ENCODE measurements at regions not wholly inside any gene's neighbourhood (a gene's known extent, or its start where the extent isn't known, plus 50 kb on each side); places are given as distances from the start of the nearest gene placed in this dataset.

GRCh38 chr13:67505376-67505775 lies 275.2 kb upstream of the PCDH9 start:
- Histone ChIP-seq H3K4me2 (ENCODE audit: low read depth, low read length, poor library complexity, severe bottlenecking) (no peak overlapping the region), H3K27me3 (ENCODE audit: low read length) (no peaks in the 10 kb centered on the region), H3K9ac (ENCODE audit: low read length) (no peak overlapping the region), H3K79me2 (ENCODE audit: insufficient read depth, low read length) (no peaks in the 10 kb centered on the region), H3K36me3 (ENCODE audit: low read length) (no peaks in the 10 kb centered on the region), H3K9me2 (replicated peaks; ENCODE audit: insufficient read depth, low read length) (no peaks in the 10 kb centered on the region), H3F3A (ENCODE audit: insufficient read depth) (no peaks in the 10 kb centered on the region), H3K27ac (ENCODE audit: low read depth, low read length) (no peak overlapping the region), H3K4me3 (ENCODE audit: insufficient read depth, low read length, poor library complexity, severe bottlenecking) (no peak overlapping the region), H2AFZ (ENCODE audit: low read depth, low read length, severe bottlenecking) (no peak overlapping the region), H4K20me1 (ENCODE audit: low read depth, low read length) (no peaks in the 10 kb centered on the region), H3K9me3 (ENCODE audit: insufficient read depth, low read length) (no peaks in the 10 kb centered on the region)
- TF ChIP-seq, protein P1, sequence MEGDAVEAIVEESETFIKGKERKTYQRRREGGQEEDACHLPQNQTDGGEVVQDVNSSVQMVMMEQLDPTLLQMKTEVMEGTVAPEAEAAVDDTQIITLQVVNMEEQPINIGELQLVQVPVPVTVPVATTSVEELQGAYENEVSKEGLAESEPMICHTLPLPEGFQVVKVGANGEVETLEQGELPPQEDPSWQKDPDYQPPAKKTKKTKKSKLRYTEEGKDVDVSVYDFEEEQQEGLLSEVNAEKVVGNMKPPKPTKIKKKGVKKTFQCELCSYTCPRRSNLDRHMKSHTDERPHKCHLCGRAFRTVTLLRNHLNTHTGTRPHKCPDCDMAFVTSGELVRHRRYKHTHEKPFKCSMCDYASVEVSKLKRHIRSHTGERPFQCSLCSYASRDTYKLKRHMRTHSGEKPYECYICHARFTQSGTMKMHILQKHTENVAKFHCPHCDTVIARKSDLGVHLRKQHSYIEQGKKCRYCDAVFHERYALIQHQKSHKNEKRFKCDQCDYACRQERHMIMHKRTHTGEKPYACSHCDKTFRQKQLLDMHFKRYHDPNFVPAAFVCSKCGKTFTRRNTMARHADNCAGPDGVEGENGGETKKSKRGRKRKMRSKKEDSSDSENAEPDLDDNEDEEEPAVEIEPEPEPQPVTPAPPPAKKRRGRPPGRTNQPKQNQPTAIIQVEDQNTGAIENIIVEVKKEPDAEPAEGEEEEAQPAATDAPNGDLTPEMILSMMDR (IDR thresholded peaks at IDR 0.05; ENCODE audit: insufficient read depth, low read length, poor library complexity, severe bottlenecking), result no peak
- no peak for TF ChIP-seq EZH2phosphoT487 (conservative IDR thresholded peaks at IDR 0.05; ENCODE audit: low read length)

DNA sequence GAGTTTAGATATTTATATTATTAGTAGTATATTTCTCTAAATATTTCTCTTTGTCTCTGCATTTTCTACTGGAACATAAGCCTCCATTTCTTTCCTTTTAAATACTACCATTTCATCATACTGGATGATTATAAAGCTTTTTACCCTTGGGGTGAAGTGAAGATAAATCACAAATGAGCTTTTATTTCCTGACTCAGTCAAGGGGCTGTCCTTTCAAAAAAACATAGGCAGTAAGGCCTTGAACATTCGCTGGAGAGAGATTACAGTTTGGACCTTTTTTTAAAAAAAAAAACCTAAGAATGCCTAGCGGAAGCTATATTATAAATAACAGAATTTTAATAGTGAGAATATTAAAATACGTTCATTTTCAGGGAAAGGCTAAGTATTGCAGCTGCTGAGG lies 268.8 kb upstream of the PCDH9 start:
- Histone ChIP-seq H3K27me3 (ENCODE audit: low read length) (no peaks in the 10 kb centered on the region), H3K79me2 (ENCODE audit: insufficient read depth, low read length) (no peaks in the 10 kb centered on the region), H3K36me3 (ENCODE audit: low read length) (no peaks in the 10 kb centered on the region), H3K9ac (ENCODE audit: low read length) (no peak overlapping the region), H3K9me3 (ENCODE audit: insufficient read depth, low read length) (no peaks in the 10 kb centered on the region), H3K27ac (ENCODE audit: low read depth, low read length) (no peak overlapping the region), H2AFZ (ENCODE audit: low read depth, low read length, severe bottlenecking) (no peak overlapping the region), H3K4me2 (ENCODE audit: low read depth, low read length, poor library complexity, severe bottlenecking) (no peak overlapping the region), H3K4me3 (ENCODE audit: insufficient read depth, low read length, poor library complexity, severe bottlenecking) (no peak overlapping the region), H4K20me1 (ENCODE audit: low read depth, low read length) (no peaks in the 10 kb centered on the region), H3F3A (ENCODE audit: insufficient read depth) (no peaks in the 10 kb centered on the region), H3K9me2 (replicated peaks; ENCODE audit: insufficient read depth, low read length) (no peaks in the 10 kb centered on the region)
- no peak for TF ChIP-seq EZH2phosphoT487 (conservative IDR thresholded peaks at IDR 0.05; ENCODE audit: low read length)
- TF ChIP-seq, protein P1 (IDR thresholded peaks at IDR 0.05; ENCODE audit: insufficient read depth, low read length, poor library complexity, severe bottlenecking), result no peak

DNA sequence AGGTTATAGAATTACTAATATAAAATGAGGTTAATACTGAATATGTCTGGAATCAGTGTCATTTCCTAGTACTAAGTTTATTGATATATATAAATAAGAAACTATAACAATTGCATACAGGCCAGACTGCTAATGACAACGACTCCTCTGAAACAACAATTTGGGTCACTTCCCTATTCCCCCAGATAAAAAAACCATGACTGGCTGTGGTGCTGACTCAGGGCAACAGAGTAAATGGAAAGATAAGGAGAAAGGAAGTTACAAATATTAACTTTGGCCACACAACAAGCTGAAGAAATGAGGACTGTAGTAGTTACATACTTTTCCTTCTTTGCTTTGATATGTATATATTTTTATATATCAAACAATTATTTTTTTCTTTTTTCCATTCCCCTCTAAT lies 263.7 kb upstream of the PCDH9 start:
- Histone ChIP-seq H3K27me3 (ENCODE audit: low read length) (no peaks in the 10 kb centered on the region), H3K27ac (ENCODE audit: low read depth, low read length) (no peak overlapping the region), H4K20me1 (ENCODE audit: low read depth, low read length) (no peaks in the 10 kb centered on the region), H3K9ac (ENCODE audit: low read length) (no peak overlapping the region), H3K9me2 (replicated peaks; ENCODE audit: insufficient read depth, low read length) (no peaks in the 10 kb centered on the region), H2AFZ (ENCODE audit: low read depth, low read length, severe bottlenecking) (peak overlapping the region; percentile 54), H3K9me3 (ENCODE audit: insufficient read depth, low read length) (no peaks in the 10 kb centered on the region), H3K79me2 (ENCODE audit: insufficient read depth, low read length) (no peaks in the 10 kb centered on the region), H3F3A (ENCODE audit: insufficient read depth) (no peaks in the 10 kb centered on the region), H3K36me3 (ENCODE audit: low read length) (no peaks in the 10 kb centered on the region), H3K4me2 (ENCODE audit: low read depth, low read length, poor library complexity, severe bottlenecking) (no peak overlapping the region), H3K4me3 (ENCODE audit: insufficient read depth, low read length, poor library complexity, severe bottlenecking) (no peak overlapping the region)
- TF ChIP-seq, protein P1 (IDR thresholded peaks at IDR 0.05; ENCODE audit: insufficient read depth, low read length, poor library complexity, severe bottlenecking), result no peak
- no peak for TF ChIP-seq EZH2phosphoT487 (conservative IDR thresholded peaks at IDR 0.05; ENCODE audit: low read length)
